Vagina (tissue), 2 donors: ENCODE measurements at regions not wholly inside any gene's neighbourhood (a gene's known extent, or its start where the extent isn't known, plus 50 kb on each side); places are given as distances from the start of the nearest gene placed in this dataset. TPM values are rescaled to one million over a fixed set of nuclear protein-coding genes. Genes with fewer than 3 reads are reported as not detected.
"Not testable (repeated sequence)": the region's sequence is repeated elsewhere in the genome, so short reads cannot be mapped to it uniquely, and the experiment has no call there.

Source experiments
- DNase-seq, 2 donors: peaks; one replicate each; pipeline ENCODE4 v3.0.0-alpha.2; 2017; ENCODE audit errors: extremely low spot score in 2 of 2
- H3K27ac ChIP-seq: fragments of 200-600 bp; sonication (generic); one replicate; pipeline ENCODE4 v1.5.1; 2019
- H3K27me3 ChIP-seq: fragments of 200-600 bp; sonication (generic); one replicate; pipeline ENCODE4 v1.5.1; 2019
- H3K36me3 ChIP-seq, 2 donors: fragments of 200-600 bp; sonication (generic); one replicate each; pipeline ENCODE4 v1.5.1; 2017 to 2019
- H3K4me1 ChIP-seq: fragments of 200-600 bp; sonication (generic); one replicate; pipeline ENCODE4 v1.5.1; 2019
- H3K4me3 ChIP-seq, 2 donors: fragments of 200-600 bp; sonication (generic); 1 replicate in 1 of 2; 2 replicates in 1 of 2; pipeline ENCODE4 v1.5.1; 2016 to 2019
- H3K9me3 ChIP-seq: fragments of 200-600 bp; sonication (generic); one replicate; pipeline ENCODE4 v1.5.1; 2019
- POLR2A ChIP-seq, 2 donors: fragments of 450-650 bp; IDR thresholded peaks; one replicate each; pipeline ENCODE4 v1.6.1; 2017; ENCODE audit warnings: antibody characterized with exemption in 2 of 2, mild to moderate bottlenecking in 2 of 2, moderate library complexity in 2 of 2
- POLR2AphosphoS5 ChIP-seq, 2 donors: sonication (generic); formaldehyde crosslinking; IDR thresholded peaks; one replicate each; pipeline ENCODE4 v1.9.0; 2017; ENCODE audit warnings: antibody characterized with exemption in 2 of 2, mild to moderate bottlenecking in 2 of 2, low read depth in 1 of 2; ENCODE audit not compliant: insufficient read depth in 1 of 2
- intact Hi-C: fragments of 100-400 bp; cut with DNase I; formaldehyde crosslinking; loops from one replicate; pipeline ENCODE4 v1.15.1; 2023
- small RNA-seq: library from RNA; depleted of rRNA; stranded (forward); fragments of <200 nt; gene quantifications from one replicate; pipeline ENCODE3, GENCODE V24; 2016
- TF ChIP-seq, protein P1 (sequence below), 3 experiments: fragments of 450-650 bp in 2 of 3; fragments of 200-600 bp in 1 of 3; sonication (generic) in 1 of 3; IDR thresholded peaks; one replicate each; pipeline ENCODE4 v1.5.1; 2017 to 2019; ENCODE audit warnings: antibody characterized with exemption in 3 of 3, mild to moderate bottlenecking in 2 of 3, moderate library complexity in 2 of 3

- no peaks in the 10 kb centered on the region for H3K4me1 ChIP-seq
- H3K36me3 ChIP-seq: no peaks in the 10 kb centered on the region
- no peak overlapping the region for H3K4me3 ChIP-seq
- intact Hi-C loops: no loop called here
- no peak for DNase-seq
- TF ChIP-seq POLR2AphosphoS5 (IDR thresholded peaks at IDR 0.05; ENCODE audit: insufficient read depth in 1 of 2, low read depth in 1 of 2) (no peak), POLR2A (IDR thresholded peaks at IDR 0.05) (no peak)
- TF ChIP-seq, protein P1, sequence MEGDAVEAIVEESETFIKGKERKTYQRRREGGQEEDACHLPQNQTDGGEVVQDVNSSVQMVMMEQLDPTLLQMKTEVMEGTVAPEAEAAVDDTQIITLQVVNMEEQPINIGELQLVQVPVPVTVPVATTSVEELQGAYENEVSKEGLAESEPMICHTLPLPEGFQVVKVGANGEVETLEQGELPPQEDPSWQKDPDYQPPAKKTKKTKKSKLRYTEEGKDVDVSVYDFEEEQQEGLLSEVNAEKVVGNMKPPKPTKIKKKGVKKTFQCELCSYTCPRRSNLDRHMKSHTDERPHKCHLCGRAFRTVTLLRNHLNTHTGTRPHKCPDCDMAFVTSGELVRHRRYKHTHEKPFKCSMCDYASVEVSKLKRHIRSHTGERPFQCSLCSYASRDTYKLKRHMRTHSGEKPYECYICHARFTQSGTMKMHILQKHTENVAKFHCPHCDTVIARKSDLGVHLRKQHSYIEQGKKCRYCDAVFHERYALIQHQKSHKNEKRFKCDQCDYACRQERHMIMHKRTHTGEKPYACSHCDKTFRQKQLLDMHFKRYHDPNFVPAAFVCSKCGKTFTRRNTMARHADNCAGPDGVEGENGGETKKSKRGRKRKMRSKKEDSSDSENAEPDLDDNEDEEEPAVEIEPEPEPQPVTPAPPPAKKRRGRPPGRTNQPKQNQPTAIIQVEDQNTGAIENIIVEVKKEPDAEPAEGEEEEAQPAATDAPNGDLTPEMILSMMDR (IDR thresholded peaks at IDR 0.05): no peak
- no peak overlapping the region for H3K27ac ChIP-seq
- H3K27me3 ChIP-seq: no peaks in the 10 kb centered on the region
- no peaks in the 10 kb centered on the region for H3K9me3 ChIP-seq
Observed at GRCh38 chr2:131966256-131966655, 195.5 kb downstream of the ANKRD30BL start.

DNA sequence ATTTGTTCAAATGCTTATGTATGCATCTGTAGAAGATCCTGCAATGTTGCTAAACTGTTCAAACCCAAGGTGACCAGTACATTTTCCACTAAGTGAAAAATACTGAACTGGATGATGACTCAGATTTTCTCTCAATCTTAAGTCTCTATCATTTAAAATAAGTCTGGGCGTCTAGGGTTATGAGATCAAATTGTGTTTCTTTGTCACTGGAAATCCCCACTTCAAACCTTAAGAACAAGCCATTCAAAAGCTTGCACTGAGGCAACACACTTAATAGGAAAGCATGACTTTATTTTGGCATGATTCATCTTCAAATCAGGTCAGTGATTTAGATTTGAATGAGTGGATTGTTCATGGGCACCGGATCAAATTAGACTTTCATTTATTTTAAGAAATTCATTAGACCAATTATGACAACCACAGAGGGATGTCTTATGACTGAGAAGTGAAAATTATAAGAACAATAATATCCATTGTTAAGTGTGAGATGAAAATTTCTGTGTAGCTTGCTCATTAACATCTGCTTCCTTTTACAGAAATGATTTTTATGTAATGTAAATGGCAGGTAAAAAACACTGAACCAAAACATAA is 203.6 kb downstream of the ANKRD30BL start:
- DNase-seq, H3K27me3 ChIP-seq, H3K4me3 ChIP-seq, H3K4me1 ChIP-seq, H3K27ac ChIP-seq, intact Hi-C loops, H3K36me3 ChIP-seq, H3K9me3 ChIP-seq: not testable (repeated sequence)

DNA sequence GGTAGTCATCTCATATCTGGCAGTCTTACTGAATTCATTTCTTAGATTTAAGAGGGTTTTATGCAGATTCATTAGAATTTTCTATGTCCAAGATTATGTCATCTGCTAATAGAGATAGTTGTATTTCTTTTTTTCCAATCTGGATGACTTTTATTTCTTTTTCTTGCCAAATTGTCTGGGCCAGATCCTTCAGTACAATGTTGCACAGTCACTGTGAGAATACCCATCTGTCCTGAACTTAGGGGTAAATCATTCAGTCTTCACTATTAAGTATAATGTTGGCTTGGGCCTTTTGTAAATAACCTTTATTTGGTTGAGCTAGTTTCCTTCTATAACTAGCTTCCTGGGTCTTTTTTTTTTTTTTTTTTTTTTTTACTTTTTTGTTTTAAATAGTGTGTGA is 213.1 kb downstream of the ANKRD30BL start:
- DNase-seq, H3K36me3 ChIP-seq, H3K4me3 ChIP-seq, H3K27ac ChIP-seq, H3K27me3 ChIP-seq, H3K9me3 ChIP-seq, intact Hi-C loops, H3K4me1 ChIP-seq: not testable (repeated sequence)

DNA sequence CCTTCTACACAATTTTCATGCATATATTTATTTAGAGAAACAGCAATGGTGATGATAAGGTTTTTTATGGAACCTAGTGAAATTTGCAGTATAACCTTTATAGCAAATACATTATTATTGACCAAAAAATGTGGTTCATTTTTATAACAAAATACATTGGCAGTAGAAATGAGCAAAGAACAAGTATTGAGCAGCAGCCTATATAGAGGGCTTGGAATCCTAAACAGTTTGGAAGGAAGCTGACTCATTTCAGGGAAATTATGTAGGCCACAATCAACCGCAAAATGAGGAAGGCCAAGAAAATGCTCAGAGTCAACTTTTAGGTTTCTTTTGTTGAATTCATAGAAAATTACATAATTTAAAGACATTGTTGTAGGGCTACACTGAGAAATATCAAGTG is 238.5 kb downstream of the ANKRD30BL start:
- DNase-seq, H3K4me3 ChIP-seq, H3K27ac ChIP-seq, H3K9me3 ChIP-seq, intact Hi-C loops, H3K36me3 ChIP-seq, H3K4me1 ChIP-seq, H3K27me3 ChIP-seq: not testable (repeated sequence)

- H3K27ac ChIP-seq, intact Hi-C loops, H3K36me3 ChIP-seq, DNase-seq, H3K4me3 ChIP-seq, H3K4me1 ChIP-seq, H3K27me3 ChIP-seq, H3K9me3 ChIP-seq: not testable (repeated sequence)
Observed at GRCh38 chr2:131922854-131923253, 238.9 kb downstream of the ANKRD30BL start.

Small RNA genes in the stretch of these regions (small RNA-seq; reads per million reads assigned to genes)
- not detected for gene AC093787.1
